ENCODE measurements at regions not wholly inside any gene's neighbourhood (a gene's known extent, or its start where the extent isn't known, plus 50 kb on each side); places are given as distances from the start of the nearest gene placed in this dataset.

DNA sequence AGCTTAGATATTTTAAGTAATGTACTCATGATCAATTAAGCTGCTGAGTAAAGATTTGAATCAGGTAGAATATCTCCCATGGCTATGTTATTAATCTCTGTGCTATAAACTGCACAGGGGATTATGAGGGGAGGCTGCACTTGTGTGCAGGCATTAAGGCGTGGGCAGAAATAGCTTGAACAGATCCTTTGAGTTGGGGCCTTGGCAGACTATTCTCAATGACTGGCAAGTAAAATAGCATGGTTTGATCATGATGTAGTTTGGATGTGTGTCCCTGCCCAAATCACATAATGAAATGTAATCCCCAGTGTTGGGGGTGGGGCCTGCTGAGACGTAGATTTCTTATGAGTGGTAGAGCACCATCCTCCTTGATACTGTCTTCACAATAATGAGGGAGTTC is 220.3 kb downstream of the PLPP3 start:
- TF ChIP-seq EZH2 (IDR thresholded peaks at IDR 0.05; ENCODE audit: insufficient read depth, poor library complexity, severe bottlenecking) = no peak
- TF ChIP-seq EZH2phosphoT487 (IDR thresholded peaks at IDR 0.05; ENCODE audit: insufficient read depth, low read depth) = no peak
